Transverse colon (tissue), 4 donors: ENCODE measurements at regions not wholly inside any gene's neighbourhood (a gene's known extent, or its start where the extent isn't known, plus 50 kb on each side); places are given as distances from the start of the nearest gene placed in this dataset.

Experiments
- POLR2A ChIP-seq: fragments of 450-650 bp; IDR thresholded peaks from one replicate; pipeline ENCODE4 v1.6.1; 2016; ENCODE audit warnings: antibody characterized with exemption, mild to moderate bottlenecking, moderate library complexity
- POLR2AphosphoS5 ChIP-seq, 3 donors: sonication (generic); formaldehyde crosslinking; IDR thresholded peaks; one replicate each; pipeline ENCODE4 v1.6.1; 2016; ENCODE audit warnings: antibody characterized with exemption in 3 of 3
- TF ChIP-seq, protein P1 (sequence below), 5 experiments: fragments of 200-600 bp in 3 of 5; fragments of 450-650 bp in 2 of 5; sonication (generic) in 3 of 5; IDR thresholded peaks; 1 replicate in 2 of 5; 2 replicates in 3 of 5; pipeline ENCODE4 v1.5.1; 2016 to 2017; ENCODE audit warnings: antibody characterized with exemption in 5 of 5, inconsistent platforms in 3 of 5, mild to moderate bottlenecking in 2 of 5, moderate library complexity in 1 of 5

DNA sequence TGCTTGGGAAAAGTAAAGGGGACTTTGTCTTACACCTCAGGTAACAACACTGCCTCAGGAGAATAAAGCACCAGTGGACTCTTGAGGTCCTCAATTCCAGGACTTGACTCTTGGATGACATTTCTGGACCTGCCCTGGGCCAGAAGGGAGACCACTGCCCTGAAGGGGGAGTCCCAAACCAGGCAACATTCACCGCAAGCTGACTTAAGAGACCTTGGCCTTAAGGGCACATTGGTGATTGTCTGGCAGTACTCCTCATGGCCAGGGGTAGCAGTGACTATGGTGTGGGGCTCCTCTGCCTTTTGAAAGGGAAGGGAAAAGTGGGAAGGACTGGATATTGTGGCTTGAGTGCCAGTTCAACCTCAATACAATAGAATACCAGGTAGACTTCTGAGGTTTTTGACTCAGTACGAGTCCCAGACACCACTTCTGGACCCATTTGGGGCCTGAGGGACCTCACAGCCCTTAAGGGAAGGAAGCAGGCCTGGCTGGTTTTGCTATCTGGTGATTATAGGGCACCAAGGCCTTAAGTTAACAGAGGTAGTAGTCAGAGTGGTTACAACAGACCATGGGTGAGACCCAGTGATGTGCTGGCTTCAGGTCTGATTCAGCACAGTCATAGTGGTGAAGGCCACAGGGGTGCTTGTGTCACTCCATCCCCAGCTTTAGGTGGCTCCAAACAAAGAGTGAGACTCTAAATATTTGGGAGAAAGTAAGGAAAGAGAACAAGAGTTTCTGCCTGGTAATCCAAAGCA, 121.2 kb upstream of the TET2 start:
- TF ChIP-seq, protein P1, sequence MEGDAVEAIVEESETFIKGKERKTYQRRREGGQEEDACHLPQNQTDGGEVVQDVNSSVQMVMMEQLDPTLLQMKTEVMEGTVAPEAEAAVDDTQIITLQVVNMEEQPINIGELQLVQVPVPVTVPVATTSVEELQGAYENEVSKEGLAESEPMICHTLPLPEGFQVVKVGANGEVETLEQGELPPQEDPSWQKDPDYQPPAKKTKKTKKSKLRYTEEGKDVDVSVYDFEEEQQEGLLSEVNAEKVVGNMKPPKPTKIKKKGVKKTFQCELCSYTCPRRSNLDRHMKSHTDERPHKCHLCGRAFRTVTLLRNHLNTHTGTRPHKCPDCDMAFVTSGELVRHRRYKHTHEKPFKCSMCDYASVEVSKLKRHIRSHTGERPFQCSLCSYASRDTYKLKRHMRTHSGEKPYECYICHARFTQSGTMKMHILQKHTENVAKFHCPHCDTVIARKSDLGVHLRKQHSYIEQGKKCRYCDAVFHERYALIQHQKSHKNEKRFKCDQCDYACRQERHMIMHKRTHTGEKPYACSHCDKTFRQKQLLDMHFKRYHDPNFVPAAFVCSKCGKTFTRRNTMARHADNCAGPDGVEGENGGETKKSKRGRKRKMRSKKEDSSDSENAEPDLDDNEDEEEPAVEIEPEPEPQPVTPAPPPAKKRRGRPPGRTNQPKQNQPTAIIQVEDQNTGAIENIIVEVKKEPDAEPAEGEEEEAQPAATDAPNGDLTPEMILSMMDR (IDR thresholded peaks at IDR 0.05), result no peak
- no peak for TF ChIP-seq POLR2AphosphoS5 (IDR thresholded peaks at IDR 0.05)
- TF ChIP-seq POLR2A, result no peak
